ENCODE measurements at regions not wholly inside any gene's neighbourhood (a gene's known extent, or its start where the extent isn't known, plus 50 kb on each side); places are given as distances from the start of the nearest gene placed in this dataset.
"Not testable (repeated sequence)": the region's sequence is repeated elsewhere in the genome, so short reads cannot be mapped to it uniquely, and the experiment has no call there.

DNA sequence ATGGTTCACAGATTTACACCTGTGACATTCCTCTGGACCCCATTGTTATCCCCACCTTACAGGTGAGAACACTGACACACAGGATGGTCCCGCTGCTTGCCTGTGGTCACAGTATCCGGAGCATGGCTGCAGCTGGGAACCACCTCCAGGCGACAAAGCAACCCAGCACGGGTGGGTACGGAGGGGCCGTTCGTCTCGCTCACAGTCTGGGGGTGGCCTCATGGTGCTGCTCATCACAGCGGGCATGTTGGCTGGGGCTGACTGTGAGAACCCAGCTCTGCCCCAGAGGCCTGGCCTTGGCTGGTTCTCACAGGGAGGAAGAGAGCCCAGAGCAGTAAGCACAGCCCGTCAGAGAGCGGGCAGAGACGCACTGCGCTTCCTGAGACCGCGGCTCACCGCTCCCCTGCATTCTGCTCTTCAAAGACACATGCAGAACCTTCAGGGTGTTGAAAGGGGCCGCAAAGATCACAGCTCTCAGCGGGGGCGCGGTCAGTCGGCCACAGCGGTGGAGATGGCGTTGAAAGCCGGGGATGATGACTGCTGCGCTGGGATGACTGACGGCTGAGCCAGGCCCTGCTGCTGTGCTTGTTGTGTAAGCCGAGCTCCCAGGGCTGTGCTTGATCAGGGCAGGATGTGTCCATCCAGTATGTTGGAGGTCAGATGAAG, 423.0 kb downstream of the BRD1 start:
- Histone ChIP-seq H3K4me1 (ENCODE audit: insufficient read depth, low read length) (no peaks in the 10 kb centered on the region), H3K4me3 (ENCODE audit: low read length) (no peak overlapping the region), H3K36me3 (ENCODE audit: insufficient read depth, low read length) (no peaks in the 10 kb centered on the region), H3K9me3 (ENCODE audit: low read length) (no peaks in the 10 kb centered on the region), H3K27me3 (ENCODE audit: insufficient read depth, low read length) (peaks cover 10% of the 10 kb centered on the region), H2AFZ (ENCODE audit: low read depth, low read length) (no peak overlapping the region)

DNA sequence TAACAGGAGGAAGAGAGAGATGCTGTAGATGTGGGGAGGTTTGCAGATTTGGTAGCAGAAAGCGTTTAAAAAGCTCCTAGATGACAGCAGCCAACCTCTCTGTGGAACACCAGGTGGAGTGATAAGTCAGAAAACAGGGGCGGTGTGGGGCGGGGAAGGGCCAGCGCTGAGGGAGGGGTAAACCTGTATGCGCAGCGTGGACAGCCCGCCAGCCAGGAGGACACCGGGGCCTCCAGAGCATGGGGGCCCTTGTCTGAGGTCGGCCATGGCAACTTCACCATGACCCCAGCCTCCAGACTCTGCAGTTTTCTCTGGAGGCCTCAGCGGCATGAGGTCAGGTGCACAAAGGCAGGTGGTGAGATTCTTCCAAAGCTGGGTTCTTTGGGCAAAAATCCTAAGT, 423.7 kb downstream of the BRD1 start:
- peaks cover 10% of the 10 kb centered on the region for H3K27me3 ChIP-seq (ENCODE audit: insufficient read depth, low read length)
- no peaks in the 10 kb centered on the region for H3K9me3 ChIP-seq (ENCODE audit: low read length)
- H3K4me1 ChIP-seq (ENCODE audit: insufficient read depth, low read length) = no peaks in the 10 kb centered on the region
- H3K4me3 ChIP-seq (ENCODE audit: low read length) = no peak overlapping the region
- no peaks in the 10 kb centered on the region for H3K36me3 ChIP-seq (ENCODE audit: insufficient read depth, low read length)
- H2AFZ ChIP-seq (ENCODE audit: low read depth, low read length) = no peak overlapping the region

DNA sequence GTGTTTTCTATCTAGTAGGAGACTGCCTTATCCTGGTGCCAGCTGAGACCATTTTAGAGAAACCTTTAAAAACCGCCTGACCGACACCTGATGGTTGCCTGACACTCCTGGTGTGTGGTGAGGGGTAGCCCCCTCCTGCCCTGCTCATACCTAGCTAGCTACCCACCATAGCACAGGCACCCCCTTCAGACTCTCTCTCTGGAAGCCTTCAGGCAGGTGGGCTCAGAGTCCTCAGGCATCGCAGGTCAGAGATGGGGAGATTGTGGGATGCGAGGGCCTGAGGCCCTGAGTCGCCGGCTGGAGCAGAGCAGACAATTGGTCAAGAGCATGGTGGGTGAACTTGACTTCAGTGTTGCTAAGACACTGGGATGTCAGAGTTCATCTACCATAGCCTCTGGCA, 424.6 kb downstream of the BRD1 start:
- Histone ChIP-seq H3K27me3 (ENCODE audit: insufficient read depth, low read length) (peaks cover 10% of the 10 kb centered on the region), H3K36me3 (ENCODE audit: insufficient read depth, low read length) (no peaks in the 10 kb centered on the region), H3K4me3 (ENCODE audit: low read length) (no peak overlapping the region), H3K9me3 (ENCODE audit: low read length) (no peaks in the 10 kb centered on the region), H2AFZ (ENCODE audit: low read depth, low read length) (no peak overlapping the region), H3K4me1 (ENCODE audit: insufficient read depth, low read length) (no peaks in the 10 kb centered on the region)

DNA sequence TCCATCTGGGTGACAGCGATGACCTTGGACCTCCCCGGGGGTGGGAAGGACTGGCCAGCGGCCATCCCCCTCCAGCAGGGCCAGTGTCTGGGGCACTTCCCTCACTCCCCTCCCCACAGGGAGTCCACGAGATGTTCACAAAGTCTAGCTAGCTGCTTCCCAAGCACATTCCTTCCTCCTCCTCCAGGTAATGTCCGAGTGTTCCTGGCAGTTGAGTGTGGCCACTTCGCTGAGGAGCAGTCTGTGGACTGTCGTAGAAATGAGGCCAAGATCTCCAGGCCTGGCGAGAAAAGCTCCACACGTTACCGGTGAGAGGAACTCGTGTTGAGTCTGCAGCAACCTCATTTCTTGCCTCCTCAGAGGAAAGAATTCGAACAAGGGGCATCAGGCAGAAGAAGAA, 425.5 kb downstream of the BRD1 start:
- Histone ChIP-seq H3K4me3 (ENCODE audit: low read length) (no peak overlapping the region), H3K4me1 (ENCODE audit: insufficient read depth, low read length) (peaks cover 1% of the 10 kb centered on the region), H3K36me3 (ENCODE audit: insufficient read depth, low read length) (no peaks in the 10 kb centered on the region), H3K27me3 (ENCODE audit: insufficient read depth, low read length) (peaks cover 10% of the 10 kb centered on the region), H2AFZ (ENCODE audit: low read depth, low read length) (no peak overlapping the region), H3K9me3 (ENCODE audit: low read length) (no peaks in the 10 kb centered on the region)

DNA sequence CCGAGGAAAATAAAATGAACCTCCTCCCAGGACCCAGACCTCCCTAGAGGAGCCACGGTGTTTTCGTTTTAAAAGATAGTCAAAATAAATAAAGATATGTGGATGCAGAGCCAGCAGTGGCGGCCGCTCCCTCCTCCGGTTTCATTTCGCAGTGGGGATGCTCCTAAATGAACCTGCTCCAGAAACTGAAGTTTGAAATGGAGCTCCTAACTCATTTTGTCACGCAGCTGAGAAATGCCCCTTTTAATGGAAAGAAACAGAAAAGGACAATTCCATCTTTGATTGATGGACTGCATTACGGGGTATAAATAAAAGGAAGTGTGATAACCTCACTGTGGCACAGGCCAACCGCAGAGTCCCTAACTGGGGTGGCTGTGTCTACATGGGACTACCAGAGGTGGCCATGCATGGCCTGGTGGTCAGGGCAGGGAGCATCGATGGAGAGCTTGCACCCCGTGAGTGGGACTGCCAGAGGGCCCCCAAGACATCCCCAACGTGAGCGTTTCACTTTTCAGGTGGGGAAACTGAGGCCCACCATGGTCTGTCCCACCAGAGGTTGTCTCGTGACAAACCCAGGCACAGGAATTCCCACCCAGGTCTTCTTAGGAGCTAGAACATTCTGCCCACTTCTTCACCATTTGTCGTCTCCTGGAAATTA, 426.6 kb downstream of the BRD1 start:
- Histone ChIP-seq H3K9me3 (ENCODE audit: low read length) (no peaks in the 10 kb centered on the region), H3K27me3 (ENCODE audit: insufficient read depth, low read length) (peaks cover 10% of the 10 kb centered on the region), H3K4me1 (ENCODE audit: insufficient read depth, low read length) (peaks cover 6% of the 10 kb centered on the region), H3K36me3 (ENCODE audit: insufficient read depth, low read length) (no peaks in the 10 kb centered on the region), H2AFZ (ENCODE audit: low read depth, low read length) (no peak overlapping the region), H3K4me3 (ENCODE audit: low read length) (no peak overlapping the region)

DNA sequence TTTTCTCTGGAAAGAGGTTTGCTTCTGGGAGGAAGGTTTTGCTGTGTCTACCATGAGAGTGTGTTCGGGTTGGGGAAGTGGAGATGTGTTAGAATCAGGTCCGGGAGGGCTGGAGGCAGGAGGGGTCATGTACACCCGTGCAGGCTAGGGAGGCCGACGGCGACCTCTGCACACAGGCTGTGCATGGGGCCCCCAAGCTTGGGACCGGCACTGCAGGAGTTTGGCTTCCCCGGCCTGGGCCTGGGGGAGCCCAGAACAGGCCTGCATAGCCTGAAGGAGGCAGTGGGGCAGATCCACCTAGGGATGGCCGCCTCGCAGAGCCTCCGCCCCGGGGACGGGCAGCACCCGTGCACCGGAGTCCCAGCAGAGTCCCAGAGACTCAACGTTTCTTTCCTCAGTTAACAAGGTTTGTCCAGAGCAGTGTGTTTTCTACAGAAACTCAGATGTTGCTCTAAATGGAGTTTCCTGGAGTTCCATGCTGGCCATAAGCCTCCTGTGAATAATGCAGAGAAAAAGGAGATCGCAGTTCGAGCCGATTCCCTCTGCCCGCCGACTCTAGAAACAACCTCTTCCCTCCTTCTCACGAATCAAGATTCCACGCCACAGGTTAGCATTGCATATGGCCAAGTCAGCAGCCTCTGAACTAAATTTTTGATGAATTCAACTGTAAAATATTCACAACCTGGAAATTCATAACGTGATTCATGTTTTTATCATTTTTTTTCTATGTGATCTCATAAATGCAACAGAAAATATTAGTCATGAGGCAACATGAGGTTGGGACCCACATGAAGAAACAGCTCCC, 427.3 kb downstream of the BRD1 start:
- H3K9me3 ChIP-seq (ENCODE audit: low read length) = no peaks in the 10 kb centered on the region
- no peak overlapping the region for H3K4me3 ChIP-seq (ENCODE audit: low read length)
- H3K36me3 ChIP-seq (ENCODE audit: insufficient read depth, low read length) = no peaks in the 10 kb centered on the region
- H3K4me1 ChIP-seq (ENCODE audit: insufficient read depth, low read length) = peaks cover 6% of the 10 kb centered on the region
- peaks cover 9% of the 10 kb centered on the region for H3K27me3 ChIP-seq (ENCODE audit: insufficient read depth, low read length)
- no peak overlapping the region for H2AFZ ChIP-seq (ENCODE audit: low read depth, low read length)

DNA sequence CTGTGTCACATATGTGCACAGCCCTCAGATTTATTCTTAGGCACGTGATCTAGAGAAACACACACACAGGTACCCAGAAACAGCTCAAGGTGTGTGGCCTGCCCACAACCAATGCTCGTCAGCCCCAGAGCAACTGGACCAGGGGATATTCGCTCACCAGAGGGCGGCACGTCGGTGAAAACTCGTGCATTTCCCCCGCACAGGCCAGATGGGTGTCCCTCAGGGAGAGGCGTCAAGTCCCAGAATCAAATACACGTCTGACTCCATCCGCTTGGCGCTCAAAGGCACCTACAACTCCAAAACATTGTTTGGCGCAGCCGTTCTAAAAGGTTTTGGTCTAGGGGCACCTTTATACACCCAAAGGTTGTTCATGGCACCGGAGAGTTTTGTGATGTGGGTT, 429.0 kb downstream of the BRD1 start:
- Histone ChIP-seq H3K4me1 (ENCODE audit: insufficient read depth, low read length) (peaks cover 6% of the 10 kb centered on the region), H3K36me3 (ENCODE audit: insufficient read depth, low read length) (no peaks in the 10 kb centered on the region), H3K4me3 (ENCODE audit: low read length) (no peak overlapping the region), H3K9me3 (ENCODE audit: low read length) (no peaks in the 10 kb centered on the region), H3K27me3 (ENCODE audit: insufficient read depth, low read length) (no peaks in the 10 kb centered on the region), H2AFZ (ENCODE audit: low read depth, low read length) (no peak overlapping the region)

DNA sequence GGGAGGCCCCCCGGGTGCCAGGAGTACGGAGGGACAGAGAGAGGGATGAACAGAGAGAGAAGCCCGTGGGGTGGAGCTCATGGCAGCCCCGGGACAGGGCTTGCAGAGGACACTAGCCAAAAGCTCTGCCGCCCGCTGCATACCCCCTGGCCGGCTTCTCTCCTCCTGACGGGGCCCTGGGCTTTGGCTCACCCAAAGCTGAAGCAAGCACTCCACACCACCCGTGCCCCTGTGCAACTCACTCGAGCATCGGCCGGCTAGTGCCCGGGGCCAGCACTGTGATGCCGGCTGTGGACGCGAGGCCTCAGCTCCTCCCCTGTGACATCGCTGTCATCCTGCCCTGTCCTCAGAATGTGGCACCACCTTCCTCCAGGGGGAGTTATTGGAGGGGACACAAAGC, 429.6 kb downstream of the BRD1 start:
- no peaks in the 10 kb centered on the region for H3K36me3 ChIP-seq (ENCODE audit: insufficient read depth, low read length)
- no peak overlapping the region for H3K4me3 ChIP-seq (ENCODE audit: low read length)
- peaks cover 6% of the 10 kb centered on the region for H3K4me1 ChIP-seq (ENCODE audit: insufficient read depth, low read length)
- H3K27me3 ChIP-seq (ENCODE audit: insufficient read depth, low read length) = no peaks in the 10 kb centered on the region
- H2AFZ ChIP-seq (ENCODE audit: low read depth, low read length) = no peak overlapping the region
- no peaks in the 10 kb centered on the region for H3K9me3 ChIP-seq (ENCODE audit: low read length)

DNA sequence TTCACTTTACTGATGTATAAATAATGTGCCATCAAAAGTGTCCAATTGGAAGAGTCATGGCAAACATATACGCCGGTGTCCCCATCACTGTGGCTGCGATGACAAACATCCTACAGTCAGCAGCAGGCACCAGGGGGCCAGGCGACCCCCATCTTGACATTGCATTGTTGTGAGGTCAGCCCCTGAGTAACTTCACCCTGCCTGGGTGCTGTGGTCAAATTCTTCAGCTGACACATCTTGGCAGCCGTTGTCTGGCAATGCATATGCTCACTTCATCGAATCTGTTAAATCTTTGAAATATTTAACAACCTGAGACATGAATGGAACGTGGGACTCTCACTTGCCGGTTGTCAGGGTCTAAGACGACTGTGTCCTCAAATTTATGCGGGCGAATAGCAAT, 430.9 kb downstream of the BRD1 start:
- Histone ChIP-seq H3K4me3 (ENCODE audit: low read length) (no peak overlapping the region), H3K27me3 (ENCODE audit: insufficient read depth, low read length) (peaks cover 3% of the 10 kb centered on the region), H3K4me1 (ENCODE audit: insufficient read depth, low read length) (peaks cover 6% of the 10 kb centered on the region), H3K36me3 (ENCODE audit: insufficient read depth, low read length) (no peaks in the 10 kb centered on the region), H2AFZ (ENCODE audit: low read depth, low read length) (no peak overlapping the region), H3K9me3 (ENCODE audit: low read length) (no peaks in the 10 kb centered on the region)

DNA sequence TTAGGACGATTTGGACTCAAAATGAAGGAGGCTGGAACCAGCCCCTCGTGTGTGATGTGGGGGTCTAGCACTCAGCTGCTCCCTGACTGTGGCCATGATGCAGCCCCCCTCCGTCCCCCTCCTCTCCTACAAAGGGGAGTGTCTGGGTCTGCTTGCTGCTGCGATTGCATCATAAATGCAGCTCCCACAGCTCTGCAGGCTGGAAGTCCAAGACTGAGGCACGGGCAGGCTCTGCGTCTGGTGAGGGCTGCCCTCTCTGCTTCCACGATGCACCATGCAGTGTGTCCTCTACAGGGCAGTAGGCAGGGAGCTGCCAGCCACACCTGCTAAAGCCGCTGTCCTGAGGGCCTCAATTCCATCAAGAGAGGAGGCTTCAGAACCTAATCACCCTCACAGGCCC, 432.1 kb downstream of the BRD1 start:
- H3K27me3 ChIP-seq (ENCODE audit: insufficient read depth, low read length) = peaks cover 3% of the 10 kb centered on the region

DNA sequence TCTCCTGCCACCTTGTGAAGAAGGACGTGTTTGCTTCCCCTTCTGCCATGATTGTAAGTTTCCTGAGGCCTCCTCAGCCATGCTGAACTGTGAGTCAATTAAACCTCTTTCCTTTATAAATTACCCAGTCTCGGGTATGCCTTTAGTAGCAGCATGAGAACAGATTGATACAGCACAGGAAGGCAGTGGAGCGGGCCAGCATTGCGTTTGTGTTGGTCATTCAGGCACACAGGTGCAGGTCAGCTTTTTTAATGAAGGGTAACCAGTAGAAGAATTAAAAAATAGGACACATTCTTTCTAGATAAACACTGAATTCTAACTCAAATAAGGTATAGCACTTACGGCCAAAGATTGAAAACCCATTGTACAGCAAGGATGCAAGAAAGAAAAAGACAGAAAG, 432.6 kb downstream of the BRD1 start:
- H3K36me3 ChIP-seq (ENCODE audit: insufficient read depth, low read length); H3K9me3 ChIP-seq (ENCODE audit: low read length); H3K27me3 ChIP-seq (ENCODE audit: insufficient read depth, low read length); H3K4me1 ChIP-seq (ENCODE audit: insufficient read depth, low read length); H2AFZ ChIP-seq (ENCODE audit: low read depth, low read length); H3K4me3 ChIP-seq (ENCODE audit: low read length): not testable (repeated sequence)

More for the DNA sequence above, 432.1 kb downstream of the BRD1 start:
- H3K9me3 ChIP-seq (ENCODE audit: low read length) = no peaks in the 10 kb centered on the region
- no peak overlapping the region for H2AFZ ChIP-seq (ENCODE audit: low read depth, low read length)
- no peak overlapping the region for H3K4me3 ChIP-seq (ENCODE audit: low read length)
- peaks cover 6% of the 10 kb centered on the region for H3K4me1 ChIP-seq (ENCODE audit: insufficient read depth, low read length)
- no peaks in the 10 kb centered on the region for H3K36me3 ChIP-seq (ENCODE audit: insufficient read depth, low read length)

DNA sequence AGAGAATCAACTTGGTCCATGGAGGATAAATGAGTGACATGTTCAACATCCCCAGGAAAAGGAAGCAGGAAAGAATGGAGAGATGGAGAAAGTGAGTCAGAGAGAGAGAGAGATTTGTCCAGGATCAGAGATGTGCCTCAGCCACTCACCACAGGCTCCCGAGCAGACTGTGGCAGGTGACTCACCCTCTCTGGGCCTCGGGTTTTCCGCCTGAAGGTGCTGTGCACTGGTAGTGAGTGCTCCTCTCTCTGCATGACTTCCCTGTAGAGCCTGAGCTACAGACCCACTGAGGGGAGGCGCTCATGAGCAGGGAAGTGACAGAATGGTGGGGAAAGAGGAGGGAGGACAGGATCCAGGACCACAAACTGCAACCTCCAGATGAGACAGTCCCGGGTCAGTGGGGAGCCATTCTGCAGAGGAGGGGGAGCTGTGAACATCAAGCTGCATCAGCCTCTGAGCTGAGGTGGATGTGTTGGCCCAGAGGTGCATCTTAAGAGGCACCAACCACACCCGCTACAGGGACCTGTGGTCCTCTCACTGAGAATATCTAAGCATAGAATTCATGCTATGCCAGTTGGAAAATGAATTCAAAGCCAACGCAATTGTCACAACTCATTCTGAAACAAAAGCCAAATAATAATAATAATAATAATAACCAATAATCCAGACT, 433.4 kb downstream of the BRD1 start:
- H3K9me3 ChIP-seq (ENCODE audit: low read length) = no peaks in the 10 kb centered on the region
- no peaks in the 10 kb centered on the region for H3K36me3 ChIP-seq (ENCODE audit: insufficient read depth, low read length)
- no peak overlapping the region for H3K4me3 ChIP-seq (ENCODE audit: low read length)
- H2AFZ ChIP-seq (ENCODE audit: low read depth, low read length) = no peak overlapping the region
- peaks cover 3% of the 10 kb centered on the region for H3K27me3 ChIP-seq (ENCODE audit: insufficient read depth, low read length)
- H3K4me1 ChIP-seq (ENCODE audit: insufficient read depth, low read length) = peaks cover 6% of the 10 kb centered on the region

DNA sequence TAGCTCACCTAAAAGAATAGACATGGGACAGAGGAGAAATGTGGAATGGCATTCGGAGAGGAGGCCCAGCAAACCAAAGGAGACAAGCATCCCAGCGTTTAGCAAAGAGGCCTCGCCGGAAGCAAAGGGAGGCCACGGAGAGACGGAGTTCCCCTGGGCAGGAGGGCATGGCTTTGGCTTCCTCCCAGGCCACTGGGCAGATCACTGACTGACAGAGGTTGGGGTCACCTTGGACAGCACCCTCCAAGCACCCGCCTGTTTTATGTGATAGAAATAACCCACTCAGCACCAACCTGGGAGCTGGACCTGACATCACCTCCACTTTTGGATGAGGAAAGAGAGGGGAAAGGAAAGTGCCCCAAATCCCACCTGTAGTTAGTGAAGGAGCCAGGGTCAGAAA, 434.1 kb downstream of the BRD1 start:
- no peaks in the 10 kb centered on the region for H3K36me3 ChIP-seq (ENCODE audit: insufficient read depth, low read length)
- H3K4me1 ChIP-seq (ENCODE audit: insufficient read depth, low read length) = peaks cover 6% of the 10 kb centered on the region
- H2AFZ ChIP-seq (ENCODE audit: low read depth, low read length) = no peak overlapping the region

More for the DNA sequence above, 434.1 kb downstream of the BRD1 start:
- Histone ChIP-seq H3K9me3 (ENCODE audit: low read length) (no peaks in the 10 kb centered on the region), H3K27me3 (ENCODE audit: insufficient read depth, low read length) (peaks cover 3% of the 10 kb centered on the region), H3K4me3 (ENCODE audit: low read length) (no peak overlapping the region)

Data from neuron (in vitro differentiated cells).